HG03460 (cell line): ENCODE measurements at regions not wholly inside any gene's neighbourhood (a gene's known extent, or its start where the extent isn't known, plus 50 kb on each side); places are given as distances from the start of the nearest gene placed in this dataset.
"Not testable (repeated sequence)": the region's sequence is repeated elsewhere in the genome, so short reads cannot be mapped to it uniquely, and the experiment has no call there.

Source experiments
- ATAC-seq: cut with Tn5 transposase; IDR thresholded peaks from one replicate; pipeline ENCODE4 v1.9.1; 2021; ENCODE audit not compliant: unreplicated experiment

DNA sequence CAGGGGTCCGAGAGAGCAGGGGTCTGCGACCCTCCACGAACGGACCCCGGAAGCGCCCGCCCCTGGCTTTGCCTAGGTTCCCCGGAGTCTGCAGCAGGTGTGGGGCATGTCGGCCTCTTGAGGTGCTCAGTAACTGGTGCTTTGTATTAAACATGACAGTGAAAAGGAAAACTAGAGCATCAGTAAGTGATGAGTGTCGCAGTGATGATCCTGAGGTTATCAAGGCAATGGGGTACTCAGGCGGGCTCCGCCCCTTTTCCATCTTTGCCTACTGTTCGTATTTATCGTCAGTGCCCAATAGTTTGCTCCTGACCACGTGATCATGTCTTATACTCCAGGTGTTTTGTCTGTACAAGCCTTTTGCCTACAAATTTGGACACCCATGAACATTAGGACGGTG is 262.4 kb downstream of the ZNF37A start:
- peak; percentile 40 for ATAC-seq

DNA sequence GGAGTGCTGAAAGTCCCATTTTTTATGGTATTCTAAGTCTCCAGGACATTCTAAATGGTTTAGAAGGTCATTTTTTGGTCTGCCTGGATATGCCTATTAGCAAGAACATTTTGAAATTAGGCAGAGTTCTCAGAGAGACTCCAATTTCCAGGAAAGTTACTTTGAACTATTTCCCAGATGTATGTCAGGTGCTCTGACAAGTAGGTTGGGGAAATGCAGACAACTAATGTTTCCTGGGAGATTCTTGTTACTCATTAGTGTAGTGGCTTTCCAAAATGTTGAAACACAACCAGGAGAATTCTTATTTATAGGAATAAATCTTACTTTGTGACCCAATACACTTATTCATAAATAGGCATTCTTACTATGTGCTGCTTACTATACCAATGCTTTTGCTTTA is 268.4 kb downstream of the ZNF37A start:
- not testable (repeated sequence) for ATAC-seq

DNA sequence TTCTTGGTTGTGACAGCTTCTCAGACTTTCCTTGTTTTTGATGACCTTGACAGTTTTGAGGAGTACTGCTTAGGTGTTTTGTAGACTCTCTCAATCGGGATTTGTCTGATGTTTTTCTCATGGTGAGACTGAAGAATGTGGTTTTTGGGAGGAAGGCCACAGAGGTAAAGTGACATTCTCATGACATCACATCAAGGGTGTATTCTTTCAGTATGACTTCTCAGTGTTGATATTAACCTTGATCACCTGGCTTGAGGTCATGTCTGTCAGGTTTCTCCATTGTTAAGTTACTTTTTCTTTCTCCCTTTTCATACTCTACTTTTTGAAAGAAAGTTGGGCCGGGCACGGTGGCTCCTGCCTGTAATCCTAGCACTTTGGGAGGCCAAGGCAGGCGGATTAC is 269.9 kb downstream of the ZNF37A start:
- not testable (repeated sequence) for ATAC-seq

DNA sequence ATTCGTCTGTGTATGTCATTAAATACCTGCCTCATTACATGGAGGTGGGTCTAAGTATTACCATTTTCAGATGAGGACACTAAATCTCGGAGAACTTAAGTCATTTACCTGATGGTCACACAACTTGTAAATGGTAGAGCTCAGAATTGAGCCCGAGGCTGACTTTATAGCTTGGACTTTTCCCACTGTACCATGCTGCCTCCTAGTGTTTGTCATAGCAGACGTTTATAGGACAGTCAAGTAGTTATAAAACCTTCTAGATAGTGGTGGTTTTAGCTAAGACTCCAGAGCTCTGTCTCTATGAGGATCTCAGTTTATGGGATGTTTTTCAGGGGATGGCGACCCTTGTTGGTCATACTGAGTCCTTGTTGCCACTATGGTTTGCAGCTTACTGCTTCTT is 271.8 kb downstream of the ZNF37A start:
- not testable (repeated sequence) for ATAC-seq

DNA sequence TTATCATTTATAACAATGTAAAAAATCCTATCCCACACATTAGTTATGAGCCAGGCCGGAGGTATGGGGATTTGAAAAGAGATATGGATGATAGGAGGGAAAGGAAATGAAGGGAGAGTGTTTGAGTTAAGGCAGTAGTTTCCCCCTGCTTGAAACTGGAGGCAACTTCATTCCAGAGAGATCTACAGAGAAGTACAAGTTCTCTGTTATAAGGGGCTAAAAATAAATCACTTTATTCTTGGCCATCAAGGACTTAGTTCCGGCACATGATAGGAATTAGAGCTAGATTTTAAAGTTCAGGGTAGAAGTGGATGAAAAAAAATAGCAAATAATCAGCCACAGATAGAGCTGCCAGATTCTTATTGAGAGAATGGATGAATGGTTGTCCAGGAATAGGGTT is 289.7 kb downstream of the ZNF37A start:
- ATAC-seq, result not testable (repeated sequence)

DNA sequence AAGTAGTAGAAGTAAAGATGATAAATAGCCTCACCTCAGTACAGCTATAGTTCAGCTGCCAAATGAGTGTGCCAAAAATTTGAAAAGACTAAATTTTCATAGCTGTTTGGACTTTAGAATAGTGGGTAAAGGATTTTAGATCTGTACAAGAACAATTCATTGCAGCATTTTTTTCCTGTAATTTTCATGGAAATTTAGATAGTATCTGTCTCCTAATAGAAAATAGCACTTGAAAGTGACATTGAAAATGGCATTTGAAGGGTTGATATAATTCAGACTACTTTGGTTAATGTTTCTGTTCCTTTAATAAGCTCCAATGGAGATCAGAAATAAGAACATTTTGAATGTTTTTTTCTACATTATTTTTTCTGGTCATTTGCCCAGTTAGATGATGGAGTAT is 292.7 kb downstream of the ZNF37A start:
- not testable (repeated sequence) for ATAC-seq

DNA sequence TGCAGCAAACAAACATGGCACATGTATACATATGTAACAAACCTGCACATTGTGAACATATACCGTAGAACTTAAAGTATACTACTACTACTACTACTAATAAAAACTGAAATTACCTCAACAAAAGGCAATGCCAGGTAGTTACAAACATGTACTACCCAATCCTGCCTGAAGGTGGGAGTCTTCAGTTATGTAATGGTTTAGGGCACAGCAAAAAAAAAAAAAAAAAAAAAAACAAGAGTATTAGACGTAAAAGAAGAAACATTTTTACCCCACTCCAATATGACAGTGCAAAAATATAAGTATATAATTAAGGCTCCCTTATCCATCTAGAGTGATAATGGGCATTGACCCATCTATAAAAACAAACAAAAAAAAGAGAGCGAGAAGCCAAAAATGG is 296.6 kb downstream of the ZNF37A start:
- not testable (repeated sequence) for ATAC-seq

DNA sequence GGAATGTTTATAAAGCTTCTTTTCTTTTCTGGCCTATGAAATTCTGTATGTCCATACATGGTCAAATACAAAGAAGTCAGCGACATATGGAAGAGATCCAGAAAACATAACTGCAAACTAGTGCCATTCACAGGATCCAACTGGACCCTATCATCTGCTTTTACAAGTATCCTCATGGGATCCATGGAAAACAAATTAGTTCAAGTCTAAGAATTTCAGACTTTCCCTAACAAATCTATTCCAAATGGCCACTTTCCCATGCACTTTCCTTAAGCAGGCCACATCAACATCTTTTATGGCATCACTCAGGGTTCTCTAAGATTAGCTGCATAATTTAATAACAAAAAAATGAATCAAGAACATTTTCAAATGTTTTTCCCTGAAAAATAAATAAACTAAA is 301.3 kb downstream of the ZNF37A start:
- ATAC-seq, result not testable (repeated sequence)

DNA sequence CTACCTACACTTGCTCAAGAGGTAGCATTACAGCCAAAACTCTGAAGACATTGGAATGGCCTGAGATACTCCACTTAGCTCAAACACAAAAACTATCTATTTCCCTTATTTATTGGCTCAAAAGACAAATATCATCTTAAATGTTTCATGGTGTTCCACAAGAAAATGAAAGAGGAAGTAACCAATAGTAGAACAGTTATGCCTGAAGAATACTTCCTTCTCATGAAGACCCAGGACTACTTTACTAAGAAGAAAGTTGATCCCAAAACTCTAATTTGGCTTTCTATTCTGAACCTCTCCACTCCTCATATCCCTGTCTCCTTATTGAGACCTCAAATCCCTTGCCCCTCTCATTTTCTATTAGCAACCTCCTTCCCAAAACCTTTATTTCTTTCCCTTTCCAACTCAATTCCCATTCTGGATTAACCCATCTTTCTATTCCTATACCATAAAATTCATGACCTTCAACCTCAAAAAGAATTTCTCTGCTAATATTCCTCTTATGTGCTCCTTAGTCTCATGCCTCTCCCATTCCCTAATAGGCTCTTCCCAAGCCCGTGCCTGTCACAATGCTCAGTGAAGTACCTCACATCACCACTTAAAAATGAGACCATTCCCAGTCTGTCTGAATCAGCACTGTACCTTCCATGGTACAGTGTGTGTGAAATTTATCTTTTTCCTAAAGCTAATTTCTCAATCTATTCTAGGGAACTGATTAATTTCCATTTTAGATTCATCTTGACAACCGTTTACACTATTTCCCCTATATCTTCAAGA is 302.2 kb downstream of the ZNF37A start:
- ATAC-seq, result not testable (repeated sequence)

DNA sequence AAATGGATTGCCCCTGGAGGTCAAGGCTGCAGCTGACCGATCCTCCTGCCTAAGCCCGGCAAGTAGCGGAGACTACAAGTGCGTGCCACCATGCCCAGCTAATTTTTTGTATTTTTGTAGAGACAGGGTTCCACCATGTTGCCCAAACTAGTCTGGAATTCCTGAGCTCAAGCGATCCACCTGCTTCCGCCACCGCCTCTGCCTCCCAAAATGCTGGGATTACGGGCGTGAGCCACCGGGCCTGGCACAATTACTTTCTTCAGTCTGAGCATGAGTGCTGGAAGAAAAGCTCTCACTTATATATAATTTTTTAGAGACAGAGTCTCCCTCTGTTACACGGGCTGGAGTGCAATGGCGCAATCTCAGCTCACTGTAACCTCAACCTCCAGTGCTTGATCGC is 307.4 kb downstream of the ZNF37A start:
- not testable (repeated sequence) for ATAC-seq

DNA sequence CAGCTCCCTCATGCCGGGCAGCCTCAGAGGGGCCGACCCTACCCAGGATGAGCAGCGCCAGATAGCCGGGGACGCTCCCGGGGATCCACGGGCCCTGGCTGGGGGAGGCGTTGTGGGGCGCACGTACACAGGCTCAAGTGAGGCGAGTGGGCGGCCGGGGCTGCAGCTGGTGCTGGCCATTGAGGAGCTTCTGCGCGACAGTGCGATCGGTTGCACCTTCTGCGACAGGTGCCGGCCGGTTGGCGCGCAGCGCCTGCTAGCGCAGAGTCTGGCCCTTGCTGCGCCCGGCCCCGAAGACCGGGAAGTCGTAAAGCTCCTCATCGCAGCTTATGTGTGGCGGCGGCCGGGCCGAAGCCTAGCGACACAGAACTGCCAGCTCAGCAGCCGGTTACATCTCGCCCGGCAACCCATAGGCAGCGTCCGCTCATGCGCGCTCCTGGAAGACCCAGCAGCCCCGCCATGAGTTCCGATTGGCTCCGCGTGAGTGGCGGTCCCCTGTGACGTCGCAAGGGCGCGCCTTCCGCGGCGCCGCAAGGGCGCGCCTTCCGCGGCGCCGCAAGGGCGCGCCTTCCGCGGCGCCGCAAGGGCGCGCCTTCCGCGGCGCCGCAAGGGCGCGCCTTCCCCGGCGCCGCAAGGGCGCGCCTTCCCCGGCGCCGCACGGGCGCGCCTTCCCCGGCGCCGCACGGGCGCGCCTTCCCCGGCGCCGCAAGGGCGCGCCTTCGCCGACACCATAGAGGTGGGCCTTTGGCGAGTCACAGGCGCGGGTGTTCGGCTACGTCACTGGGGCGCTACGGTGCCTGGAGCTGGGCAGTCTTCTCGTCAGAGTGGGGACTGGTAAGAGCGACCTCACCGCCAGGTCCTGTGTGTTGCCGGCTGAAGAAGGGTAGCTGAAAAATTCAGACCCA is 308.6 kb downstream of the ZNF37A start:
- peak; percentile 99 for ATAC-seq

DNA sequence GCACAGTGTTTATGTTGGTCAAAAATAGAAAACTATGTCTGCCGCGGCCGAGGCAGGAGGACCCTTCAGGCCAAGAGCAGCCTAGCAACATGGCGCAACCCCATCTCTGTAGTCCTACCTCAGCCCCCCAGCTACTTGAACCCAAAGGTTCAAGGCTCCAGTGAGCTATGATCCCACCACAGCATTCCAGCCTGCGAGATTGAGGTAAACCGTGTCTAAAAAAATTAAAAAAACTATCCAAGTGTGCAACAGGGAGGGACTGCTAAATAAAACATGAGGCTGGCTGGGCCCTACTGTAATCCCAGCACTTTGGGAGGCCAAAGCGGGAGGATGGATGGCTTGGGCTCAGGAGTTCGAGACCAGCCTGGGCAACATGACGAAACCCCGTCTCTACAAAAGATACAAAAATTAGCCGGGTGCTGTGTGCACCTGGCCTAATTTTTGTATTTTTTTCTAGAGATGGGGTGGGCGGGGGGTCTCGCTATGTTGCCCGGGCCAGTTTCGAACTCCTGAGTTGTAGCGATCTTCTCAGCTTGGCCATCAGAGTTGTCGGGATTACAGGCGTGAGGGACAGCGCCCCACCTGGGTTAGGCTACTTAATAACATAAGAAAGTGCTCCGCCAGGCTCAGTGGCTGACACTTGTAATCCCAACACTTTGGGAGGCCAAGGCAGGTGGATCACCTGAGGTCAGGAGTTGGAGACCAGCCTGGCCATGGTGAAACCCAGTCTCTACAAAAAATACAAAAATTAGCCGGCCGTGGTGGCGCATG is 309.4 kb downstream of the ZNF37A start:
- not testable (repeated sequence) for ATAC-seq

DNA sequence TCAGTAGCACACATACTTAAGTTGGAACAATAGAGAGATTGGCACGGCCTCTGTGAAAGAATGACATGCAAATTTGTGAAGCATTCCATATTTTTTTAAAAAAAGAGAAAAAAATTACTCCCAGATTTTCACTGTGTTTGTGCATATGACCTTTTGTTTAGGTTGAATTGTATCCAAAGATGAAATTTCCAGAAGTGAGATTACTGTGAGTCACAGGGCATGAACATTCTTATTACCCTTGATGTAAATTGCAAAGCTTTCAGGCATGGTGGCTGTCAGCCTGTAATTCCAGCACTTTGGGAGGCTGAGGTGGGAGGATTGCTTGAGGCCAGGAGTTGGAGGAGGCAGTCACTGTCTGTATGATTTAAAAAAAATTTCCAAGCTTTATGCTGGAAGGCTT is 329.5 kb downstream of the ZNF37A start:
- not testable (repeated sequence) for ATAC-seq

DNA sequence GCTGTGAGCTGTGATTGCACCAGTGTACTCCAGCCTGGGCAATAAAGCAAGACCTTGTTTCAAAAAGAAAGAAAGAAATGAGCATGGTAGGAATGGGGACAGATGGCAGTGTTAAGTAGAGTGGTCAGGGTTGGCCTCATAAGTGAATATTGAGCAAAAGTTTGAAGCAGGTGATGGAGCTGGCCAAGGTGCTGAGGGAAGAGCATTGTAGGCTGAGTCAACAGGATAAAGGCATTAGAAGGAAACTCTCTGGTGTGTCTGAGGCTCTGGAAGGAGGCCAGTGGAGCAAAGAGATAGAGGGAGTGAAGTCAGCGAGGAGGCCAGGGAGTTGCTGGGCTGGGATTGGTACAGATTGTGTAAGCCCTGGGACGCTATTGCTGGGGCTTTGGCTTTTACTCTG is 336.1 kb downstream of the ZNF37A start:
- not testable (repeated sequence) for ATAC-seq

DNA sequence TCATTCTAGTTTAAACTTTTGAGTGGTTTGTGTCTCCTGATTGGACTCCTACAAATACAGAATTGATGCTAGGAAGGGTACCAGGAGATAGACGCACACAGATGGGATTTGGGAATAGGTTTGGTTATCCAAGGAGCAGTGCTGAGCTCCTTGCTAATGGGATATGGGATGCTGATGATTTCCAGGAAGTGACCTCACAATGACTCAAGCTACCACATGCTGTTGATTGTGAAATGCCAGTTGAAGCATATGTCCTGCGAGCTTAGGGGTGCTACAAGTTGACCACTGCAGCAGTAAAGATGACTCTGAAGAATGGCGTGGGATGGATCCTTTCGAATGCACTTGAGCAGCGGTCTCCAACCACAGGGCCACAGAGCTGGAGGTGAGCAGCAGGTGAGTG is 343.2 kb downstream of the ZNF37A start:
- ATAC-seq, result not testable (repeated sequence)

DNA sequence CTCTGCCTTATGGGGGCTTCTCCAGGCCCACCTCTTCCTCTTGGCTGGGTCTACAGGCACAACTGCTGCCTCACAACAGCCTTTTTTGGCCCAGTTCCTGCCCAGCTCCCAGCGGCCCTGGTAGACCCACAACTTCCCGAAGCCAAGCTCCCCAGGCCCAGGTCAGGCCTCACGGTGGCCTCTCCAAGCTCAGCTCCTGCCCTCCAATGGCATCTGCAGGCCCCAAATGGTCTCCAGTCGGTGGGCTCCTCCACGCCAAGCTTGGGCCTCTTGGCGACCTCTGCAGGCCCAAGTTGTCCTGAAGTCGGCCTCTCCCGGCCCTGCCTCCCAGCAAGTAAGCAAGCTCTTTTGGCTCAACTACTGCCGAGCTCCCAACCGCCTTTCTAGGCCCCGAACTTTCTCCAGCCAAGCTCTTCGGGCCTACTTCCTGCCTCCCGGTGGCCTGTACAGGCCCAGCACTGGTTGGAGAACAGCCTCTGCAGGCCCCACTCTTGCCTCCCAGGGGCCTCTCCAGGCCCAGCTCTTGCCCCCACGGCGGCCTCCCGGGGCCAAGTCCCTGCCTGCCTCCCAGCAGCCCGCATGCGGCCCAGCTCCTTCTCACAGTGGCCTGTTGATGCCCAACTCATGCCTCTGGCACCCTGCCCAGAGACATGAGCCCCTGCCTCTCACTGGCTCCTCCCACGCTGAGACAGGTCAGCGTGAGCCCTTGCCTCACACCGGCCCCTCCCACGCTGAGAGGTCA is 354.6 kb downstream of the ZNF37A start:
- ATAC-seq, result not testable (repeated sequence)

DNA sequence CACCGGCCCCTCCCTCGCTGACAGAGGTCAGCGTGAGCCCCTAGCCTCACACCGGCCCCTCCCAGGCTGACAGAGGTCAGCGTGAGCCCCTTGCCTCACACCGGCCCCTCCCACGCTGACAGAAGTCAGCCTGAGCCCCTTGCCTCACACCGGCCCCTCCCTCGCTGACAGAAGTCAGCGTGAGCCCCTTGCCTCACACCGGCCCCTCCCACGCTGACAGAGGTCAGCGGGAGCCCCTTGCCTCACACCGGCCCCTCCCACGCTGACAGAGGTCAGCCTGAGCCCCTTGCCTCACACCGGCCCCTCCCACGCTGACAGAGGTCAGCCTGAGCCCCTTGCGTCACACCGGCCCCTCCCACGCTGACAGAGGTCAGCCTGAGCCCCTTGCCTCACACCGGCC is 355.5 kb downstream of the ZNF37A start:
- not testable (repeated sequence) for ATAC-seq

DNA sequence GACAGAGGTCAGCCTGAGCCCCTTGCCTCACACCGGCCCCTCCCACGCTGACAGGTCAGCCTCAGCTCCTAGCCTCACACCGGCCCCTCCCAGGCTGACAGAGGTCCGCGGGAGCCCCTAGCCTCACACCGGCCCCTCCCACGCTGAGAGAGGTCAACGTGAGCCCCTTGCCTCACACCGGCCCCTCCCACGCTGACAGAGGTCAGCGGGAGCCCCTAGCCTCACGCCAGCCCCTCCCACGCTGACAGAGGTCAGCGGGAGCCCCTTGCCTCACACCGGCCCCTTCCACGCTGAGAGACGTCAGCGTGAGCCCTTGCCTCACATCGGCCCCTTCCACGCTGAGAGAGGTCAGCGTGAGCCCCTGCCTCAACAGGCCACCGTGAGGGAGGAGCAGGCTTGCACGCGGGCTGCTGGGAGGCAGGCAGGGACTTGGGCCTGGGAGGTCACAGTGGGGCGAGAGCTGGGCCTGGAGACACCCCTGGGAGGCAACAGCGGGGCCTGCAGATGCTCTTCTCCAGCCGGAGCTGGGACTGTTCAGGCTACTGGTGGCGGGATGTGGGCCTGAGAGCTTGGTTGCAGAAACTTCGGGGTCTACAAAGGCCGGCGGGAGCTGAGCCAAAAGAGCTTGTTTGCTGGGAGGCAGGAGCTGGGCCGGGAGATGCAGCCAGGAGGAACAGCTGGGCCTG is 356.4 kb downstream of the ZNF37A start:
- ATAC-seq, result not testable (repeated sequence)

DNA sequence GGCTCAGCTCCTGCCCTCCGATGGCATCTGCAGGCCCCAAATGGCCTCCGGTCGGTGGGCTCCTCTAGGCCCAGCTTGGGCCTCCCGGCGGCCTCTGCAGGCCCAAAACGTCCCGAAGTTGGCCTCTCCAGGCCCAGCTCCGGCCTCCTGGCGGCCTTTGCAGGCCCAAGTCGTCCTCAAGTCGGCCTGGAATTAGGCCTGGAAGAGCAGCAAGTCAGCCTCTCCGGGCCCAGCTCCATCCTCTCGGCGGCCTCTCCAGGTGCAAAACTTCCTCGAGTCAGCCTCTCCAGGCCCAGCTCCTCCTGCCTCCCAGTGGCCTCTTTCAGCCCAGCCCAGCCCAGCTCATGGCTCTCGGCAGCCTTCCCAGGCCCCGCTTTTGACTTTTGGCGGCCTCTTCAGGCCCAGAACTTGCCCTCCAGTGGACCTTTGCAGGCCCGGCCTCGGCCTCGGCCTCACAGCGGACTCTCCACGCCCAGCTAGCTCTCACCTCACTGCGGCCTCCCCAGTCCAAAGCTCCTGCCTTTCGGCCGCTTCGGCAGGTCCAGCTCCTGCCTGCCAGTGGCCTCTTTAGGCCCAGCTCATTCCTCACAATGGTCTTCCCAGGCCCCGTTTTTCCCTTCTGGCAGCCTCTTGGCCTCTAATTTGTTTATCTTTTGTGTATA is 357.3 kb downstream of the ZNF37A start:
- ATAC-seq, result not testable (repeated sequence)
